Activated CD4-positive, alpha-beta T cell treated with anti-CD3 and anti-CD28 coated beads, Interleukin-2, amount 50 U/mL, for 24 hours (primary cell): ENCODE measurements at regions not wholly inside any gene's neighbourhood (a gene's known extent, or its start where the extent isn't known, plus 50 kb on each side); places are given as distances from the start of the nearest gene placed in this dataset.
A peak's percentile ranks its signal among the peaks of the same experiment; 100 is the strongest.

ENCODE experiments used
- DNase-seq, 2 donors: peaks; one replicate each; pipeline ENCODE4 v3.0.0-alpha.2; 2020; ENCODE audit warnings: low read depth in 1 of 2, low spot score in 1 of 2

DNA sequence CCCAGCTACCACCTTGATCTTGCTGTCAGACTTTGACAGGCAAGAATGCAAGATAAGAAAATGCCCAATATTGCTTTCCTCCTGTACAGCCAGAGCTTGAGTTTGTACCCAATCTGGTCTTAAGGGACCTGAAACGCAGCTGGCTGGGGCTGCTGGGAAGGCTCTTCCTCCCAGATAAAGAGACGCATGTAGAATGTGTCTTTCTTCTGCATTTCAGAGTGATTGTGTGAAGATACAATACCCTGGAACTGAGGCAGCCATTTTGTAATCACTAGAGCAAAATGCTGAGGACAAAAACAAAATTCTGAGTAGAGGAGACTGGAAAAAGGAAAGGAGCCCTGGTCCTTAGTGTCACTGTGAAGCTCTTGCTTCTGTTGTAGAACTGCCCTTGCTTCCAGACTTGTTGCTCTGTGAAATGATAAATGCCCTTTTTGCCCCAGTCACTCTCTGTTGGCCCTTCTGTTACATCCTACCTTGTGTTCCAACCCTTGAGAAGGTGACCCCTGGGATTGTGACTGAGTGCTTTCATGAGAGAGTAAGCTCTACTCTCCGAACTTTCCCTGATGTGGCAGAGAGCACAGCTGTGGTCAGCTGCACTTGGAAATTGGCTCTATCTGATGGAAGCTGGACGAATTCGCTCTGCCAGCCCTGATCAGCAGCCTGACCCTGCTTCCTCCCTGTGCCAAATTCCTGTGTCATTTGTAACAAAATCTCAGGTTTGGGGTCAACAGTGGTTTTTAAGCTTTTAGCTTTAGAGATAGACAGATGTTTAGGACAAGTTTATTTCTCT lies 137.4 kb upstream of the RBMS1 start:
- DNase-seq, result no peak

DNA sequence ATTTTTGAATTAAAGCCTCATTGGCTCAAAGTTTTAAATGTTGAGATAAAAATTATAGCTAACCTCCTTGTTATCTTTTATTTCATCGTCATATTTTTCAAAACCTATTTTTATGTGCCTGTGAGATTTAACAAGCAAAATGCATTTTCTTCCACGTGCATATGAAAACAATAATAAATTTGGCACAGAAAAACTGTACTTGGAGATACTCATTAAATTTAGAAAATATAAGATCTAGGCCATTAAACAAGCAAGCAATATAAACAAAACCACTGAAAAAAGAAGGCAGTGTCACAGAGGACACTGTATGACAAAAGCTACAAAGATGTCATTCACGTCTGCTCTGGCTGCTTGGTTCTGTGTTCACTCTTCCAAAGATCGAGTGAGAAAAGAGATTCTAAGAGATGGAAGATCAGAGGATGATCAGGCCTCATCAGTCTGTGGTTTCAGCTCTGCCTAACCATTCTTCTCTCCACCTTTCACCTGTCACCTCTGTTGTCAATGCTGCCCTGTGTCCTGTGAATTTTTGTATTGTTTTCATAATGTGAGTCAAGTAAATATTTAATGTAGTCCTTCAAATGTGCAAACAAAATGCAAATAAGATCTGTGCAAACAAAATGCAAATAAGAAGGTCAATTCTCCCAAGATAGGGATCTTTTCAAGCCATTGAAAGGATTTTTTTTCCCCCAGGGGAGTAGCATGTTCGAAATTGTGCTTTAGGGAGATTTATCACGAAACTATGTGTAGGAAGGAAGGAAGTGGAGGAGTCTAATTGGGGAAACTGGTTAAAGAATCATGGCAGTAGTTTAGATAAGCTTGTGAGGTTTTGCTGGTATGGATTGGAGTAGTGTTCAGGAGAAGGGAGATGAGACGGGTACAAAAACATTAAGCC lies 138.7 kb upstream of the RBMS1 start:
- DNase-seq, result no peak

DNA sequence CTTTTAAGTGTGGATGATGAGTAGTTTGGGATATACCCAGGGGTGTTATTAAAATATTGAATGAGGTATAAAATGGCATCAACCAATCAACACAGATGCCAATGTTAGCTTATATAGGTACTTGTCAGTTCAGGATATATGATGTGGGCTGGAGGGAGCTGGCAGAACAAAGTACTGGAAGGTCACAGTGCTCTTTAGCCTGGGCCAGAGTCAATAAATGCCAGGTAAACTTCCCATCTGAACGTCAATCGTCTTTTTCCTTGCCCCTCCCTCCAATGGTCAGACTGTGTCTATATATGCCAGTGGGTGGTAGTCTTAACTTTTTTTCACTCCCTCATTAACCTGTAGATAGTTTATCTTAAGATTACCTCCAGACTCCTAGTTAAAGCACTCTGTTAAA lies 140.8 kb upstream of the RBMS1 start:
- DNase-seq, result no peak

- DNase-seq, result no peak
Measured at GRCh38 chr2:160635488-160635887, 141.9 kb upstream of the RBMS1 start.

DNA sequence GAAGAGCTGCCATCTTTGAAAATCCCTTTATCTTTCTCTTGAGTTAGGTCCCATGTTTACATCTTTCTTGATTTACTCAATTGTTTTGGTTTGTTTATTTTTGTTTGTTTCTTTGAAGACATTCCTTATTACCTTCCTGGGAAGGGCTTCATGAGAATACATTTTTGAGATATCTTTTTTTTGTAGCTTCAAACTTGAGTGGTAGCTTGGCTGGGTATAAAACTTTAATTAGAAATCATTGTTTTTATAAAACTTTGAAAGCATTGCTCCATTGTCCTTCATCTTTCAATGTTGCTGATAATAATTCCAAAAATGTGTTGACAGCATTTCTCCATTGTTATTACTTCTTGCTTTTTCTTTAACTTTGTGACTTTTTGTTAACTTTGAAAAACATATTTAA lies 145.9 kb upstream of the RBMS1 start:
- no peak for DNase-seq

DNA sequence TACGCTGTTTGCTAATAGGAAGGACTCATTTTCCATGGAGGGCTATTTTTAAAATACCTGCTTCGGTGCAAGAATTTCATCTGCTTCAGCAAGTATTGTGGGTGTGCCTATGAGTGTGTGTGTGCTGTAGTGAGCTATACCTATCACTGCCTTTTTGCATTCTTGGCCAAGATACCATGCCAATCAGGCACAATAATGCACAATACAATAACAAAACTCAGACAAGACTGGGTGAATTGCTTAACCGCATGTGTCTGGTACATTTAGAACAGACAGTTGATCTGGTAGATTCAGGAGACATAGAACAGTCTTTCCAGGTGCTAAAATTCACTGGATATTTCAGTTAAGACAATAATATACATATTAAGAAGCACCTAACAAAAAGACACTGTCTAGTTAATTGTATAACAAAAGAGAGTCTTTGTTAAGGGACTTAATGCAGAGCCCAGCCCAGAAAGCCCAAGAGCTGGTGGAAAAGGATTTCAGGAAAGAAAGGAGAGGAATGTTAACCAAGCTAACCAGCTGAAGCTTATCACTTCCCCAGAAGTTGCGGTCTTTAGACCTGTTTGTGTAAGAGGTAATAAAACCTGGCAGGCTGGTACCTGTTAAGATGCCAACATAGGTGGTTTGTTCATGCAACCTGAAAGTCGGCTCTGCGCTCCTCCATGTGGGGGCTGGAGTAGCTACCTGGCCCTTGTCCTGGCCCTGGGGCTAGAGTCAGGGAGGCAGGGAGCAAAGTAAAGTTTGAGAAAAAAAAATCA lies 153.3 kb upstream of the RBMS1 start:
- DNase-seq, result no peak

DNA sequence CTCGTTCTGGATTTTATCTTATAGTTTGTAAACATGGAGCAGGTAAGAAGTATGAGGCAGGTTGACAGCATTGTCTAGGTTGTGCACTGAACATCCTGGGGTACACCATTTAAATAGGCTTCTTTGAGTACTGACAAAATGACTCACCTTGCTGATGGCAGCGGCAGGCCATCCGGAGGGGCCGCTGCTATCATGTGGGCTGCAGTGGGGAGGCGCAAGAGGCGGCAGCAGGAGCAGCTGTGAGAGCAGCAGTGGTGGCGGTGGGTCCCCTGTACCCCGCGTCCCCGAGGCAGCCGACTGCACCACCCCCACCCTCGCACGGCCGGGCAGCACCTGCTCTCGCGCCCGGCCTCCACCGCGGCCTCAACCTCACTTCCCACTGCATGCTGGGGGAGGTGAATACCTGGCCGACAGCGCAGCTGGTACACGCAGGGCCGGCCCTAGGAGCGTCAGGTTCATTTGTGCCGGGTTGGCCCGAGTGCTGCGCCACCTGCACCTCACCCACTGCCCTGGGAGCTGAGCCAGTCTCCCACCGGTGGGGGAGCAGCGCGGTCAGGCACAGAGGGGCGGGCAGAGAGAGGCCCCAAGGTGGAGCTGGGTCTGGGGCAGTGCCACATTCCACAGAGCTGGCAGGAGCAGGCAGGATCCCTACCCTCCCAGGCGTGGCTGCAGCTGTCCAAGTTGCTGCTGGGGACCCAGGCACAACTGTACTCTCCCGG lies 154.5 kb upstream of the RBMS1 start:
- no peak for DNase-seq

- DNase-seq, result no peak
Measured at GRCh38 chr2:160649698-160650097, 156.1 kb upstream of the RBMS1 start.

DNA sequence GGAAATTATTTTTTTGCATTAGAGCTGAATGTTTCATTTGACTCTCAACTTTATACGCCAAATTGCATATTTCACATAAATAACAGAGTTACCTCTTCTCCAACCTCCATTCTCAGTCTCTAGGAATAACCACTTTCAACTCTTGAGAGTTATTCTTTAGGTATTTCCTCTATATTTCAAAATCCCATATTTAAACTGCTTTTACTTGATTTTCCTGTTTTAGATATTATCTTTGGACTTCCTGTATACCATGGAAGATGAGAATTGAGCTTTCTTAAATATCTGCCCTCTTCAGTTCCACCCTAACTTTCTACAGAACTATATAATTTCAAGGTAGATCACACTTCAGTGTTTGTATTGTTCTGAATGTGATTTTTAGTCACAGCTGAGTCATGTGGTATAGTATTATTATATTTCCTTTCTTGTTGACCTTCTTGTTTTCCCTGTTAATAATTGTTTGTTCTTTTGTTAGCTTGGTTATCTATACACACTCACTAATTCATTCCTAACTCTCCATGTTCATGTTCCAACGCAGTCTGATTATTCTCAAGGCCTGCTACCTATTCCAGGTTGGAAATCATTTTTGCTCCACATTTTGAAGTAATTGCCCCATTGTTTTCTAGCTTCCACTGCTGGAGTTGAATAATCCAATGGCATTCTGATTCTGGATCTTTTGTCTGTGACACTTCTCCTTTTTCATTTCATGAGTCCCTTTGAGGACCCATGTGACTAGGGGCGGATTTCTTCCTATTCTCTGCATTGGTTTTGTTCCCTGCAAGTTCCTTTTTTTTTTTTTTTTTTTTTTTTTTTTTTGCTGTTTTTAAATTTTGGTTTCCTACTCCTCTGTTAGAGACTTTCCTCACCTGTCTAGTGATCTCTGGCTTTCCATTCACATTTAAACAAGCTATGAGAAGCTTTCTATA lies 156.8 kb upstream of the RBMS1 start:
- DNase-seq, result no peak

GRCh38 chr2:160651416-160652200 lies 158.0 kb upstream of the RBMS1 start:
- no peak for DNase-seq

GRCh38 chr2:160652236-160652635 lies 158.6 kb upstream of the RBMS1 start:
- DNase-seq, result peak; percentile 6 to 53

DNA sequence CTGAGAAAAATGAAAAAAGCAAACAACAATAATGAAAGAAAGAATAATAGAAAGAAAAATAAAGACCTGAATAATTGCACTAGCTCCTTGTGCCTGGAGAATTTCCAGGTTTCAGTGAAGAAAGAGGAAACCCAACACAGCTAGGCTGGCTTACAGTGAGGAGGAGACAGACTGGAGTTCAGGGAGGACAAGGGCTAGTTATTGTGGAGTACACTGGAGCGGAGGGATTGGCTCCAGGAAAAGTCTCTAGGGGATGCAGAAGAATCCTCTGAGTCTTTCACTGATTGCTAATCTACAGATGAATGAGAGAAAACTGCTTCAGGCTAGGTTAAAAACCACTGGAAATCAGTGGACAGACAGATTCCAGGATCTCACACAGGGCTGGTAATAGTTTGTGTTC lies 163.6 kb upstream of the RBMS1 start:
- no peak for DNase-seq

DNA sequence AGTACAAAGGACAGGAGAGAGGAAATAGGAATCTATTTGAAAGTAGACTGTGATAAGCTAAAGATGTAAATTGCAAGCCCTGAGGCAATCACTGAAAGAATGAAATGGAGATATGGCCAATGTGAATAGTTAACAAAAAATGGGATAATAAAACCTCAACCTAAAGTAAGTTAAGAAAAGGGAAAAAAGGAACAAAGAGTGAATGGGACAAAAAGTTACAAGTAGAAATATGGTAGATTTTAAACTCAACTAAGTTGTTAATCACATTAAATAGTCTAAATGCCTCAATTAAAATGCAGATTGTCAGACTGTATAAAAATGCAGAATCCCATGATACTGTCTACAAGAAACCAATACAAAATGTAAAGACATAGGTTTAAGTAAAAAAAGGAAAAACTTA lies 165.2 kb upstream of the RBMS1 start:
- no peak for DNase-seq

DNA sequence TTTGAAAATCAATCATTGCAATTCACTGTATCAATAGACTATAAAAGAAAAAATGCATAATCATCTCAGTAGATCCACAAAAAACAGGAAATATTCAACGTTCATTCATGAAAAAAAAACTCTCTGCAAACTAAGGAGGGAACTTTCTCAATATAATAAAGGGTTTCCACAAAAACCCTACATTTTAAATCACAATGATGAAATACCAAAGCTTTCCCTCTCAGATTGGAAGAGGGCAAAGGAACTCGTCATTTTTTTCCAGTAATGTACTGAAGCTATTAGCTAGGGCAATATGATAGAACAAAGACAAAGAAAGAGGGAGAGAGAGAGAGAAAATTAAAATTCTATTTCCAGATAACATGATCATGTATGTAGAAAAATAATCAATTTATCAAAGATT lies 167.1 kb upstream of the RBMS1 start:
- DNase-seq, result no peak

DNA sequence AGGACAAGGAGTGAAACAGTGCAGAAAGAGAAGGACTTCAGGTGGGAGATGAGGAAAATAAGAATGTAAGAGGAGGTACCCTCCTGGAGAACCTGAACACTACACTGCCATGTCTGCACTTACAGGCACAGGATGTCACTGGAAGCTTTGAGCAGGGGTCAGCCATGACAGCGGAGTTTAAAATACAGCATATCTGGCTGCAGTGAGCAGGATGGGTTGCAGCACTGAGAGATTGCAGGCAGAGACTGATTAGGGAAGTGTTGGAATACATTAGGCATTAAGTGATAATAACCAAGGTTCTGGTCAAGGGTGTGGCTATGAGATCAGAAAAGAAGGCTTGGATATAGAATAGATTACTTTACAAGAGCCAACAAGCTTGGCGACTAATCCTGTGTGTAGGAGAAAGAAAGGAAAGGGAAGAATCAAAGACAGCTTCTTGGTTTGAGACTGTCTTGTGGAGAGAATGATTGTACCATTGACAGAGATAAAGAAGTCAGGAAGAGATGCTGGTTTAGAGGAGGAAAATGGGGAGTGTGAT lies 171.1 kb upstream of the RBMS1 start:
- no peak for DNase-seq

GRCh38 chr2:160666154-160667060 lies 172.8 kb upstream of the RBMS1 start:
- no peak for DNase-seq

DNA sequence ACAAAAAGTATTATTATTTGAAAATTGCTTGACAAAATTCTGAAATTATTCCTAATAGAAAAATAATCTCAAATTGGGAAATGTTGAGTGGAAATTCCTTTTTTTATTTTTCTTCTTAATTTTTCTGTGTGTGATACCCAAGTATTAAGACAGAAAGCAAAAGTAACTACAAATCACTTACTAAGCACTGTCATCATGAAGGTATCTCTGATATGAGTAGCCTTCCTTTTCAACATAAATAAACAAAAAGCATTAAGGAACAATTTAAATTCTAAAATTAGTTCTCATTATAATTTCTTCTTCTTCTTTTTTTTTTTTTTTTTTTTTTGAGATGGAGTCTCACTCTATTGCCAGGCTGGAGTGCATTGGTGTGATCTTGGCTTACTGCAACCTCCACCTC lies 174.2 kb upstream of the RBMS1 start:
- no peak for DNase-seq

- no peak for DNase-seq
Measured at GRCh38 chr2:160670618-160671017, 177.0 kb upstream of the RBMS1 start.
